ENCODE measurements at regions not wholly inside any gene's neighbourhood (a gene's known extent, or its start where the extent isn't known, plus 50 kb on each side); places are given as distances from the start of the nearest gene placed in this dataset.

GRCh38 chr2:103159018-103159417, 397.2 kb downstream of the TMEM182 start:
- DNase-seq: no peak
- intact Hi-C loops (cut with DNase I): no loop called here
- Histone ChIP-seq H3K4me1 (no peaks in the 10 kb centered on the region), H3K27ac (no peak overlapping the region), H3K9me3 (no peaks in the 10 kb centered on the region), H3K27me3 (ENCODE audit: low read depth) (no peaks in the 10 kb centered on the region), H3K36me3 (no peaks in the 10 kb centered on the region), H3K4me3 (no peak overlapping the region)
- no peak for TF ChIP-seq CTCF (IDR thresholded peaks at IDR 0.05)
- ATAC-seq: no peak

- ATAC-seq (no peak), DNase-seq (no peak)
- intact Hi-C loops (cut with DNase I): no loop called here
- no peak overlapping the region for H3K27ac ChIP-seq
- H3K9me3 ChIP-seq: no peaks in the 10 kb centered on the region
- TF ChIP-seq CTCF (IDR thresholded peaks at IDR 0.05): peak; percentile 57
- H3K4me1 ChIP-seq: no peaks in the 10 kb centered on the region
- H3K36me3 ChIP-seq: no peaks in the 10 kb centered on the region
- H3K27me3 ChIP-seq (ENCODE audit: low read depth): no peaks in the 10 kb centered on the region
- no peak overlapping the region for H3K4me3 ChIP-seq
Observed at GRCh38 chr2:103161456-103162289, 399.8 kb downstream of the TMEM182 start.

GRCh38 chr2:103164748-103165147, 402.9 kb downstream of the TMEM182 start:
- Histone ChIP-seq H3K36me3 (no peaks in the 10 kb centered on the region), H3K27me3 (ENCODE audit: low read depth) (no peaks in the 10 kb centered on the region), H3K4me3 (no peak overlapping the region), H3K27ac (no peak overlapping the region), H3K4me1 (no peaks in the 10 kb centered on the region), H3K9me3 (no peaks in the 10 kb centered on the region)
- TF ChIP-seq CTCF (IDR thresholded peaks at IDR 0.05): no peak
- no peak for DNase-seq
- intact Hi-C loops (cut with DNase I): no loop called here
- ATAC-seq: no peak

- Histone ChIP-seq H3K9me3 (no peaks in the 10 kb centered on the region), H3K27ac (no peak overlapping the region), H3K27me3 (ENCODE audit: low read depth) (no peaks in the 10 kb centered on the region), H3K4me1 (no peaks in the 10 kb centered on the region), H3K36me3 (no peaks in the 10 kb centered on the region), H3K4me3 (no peak overlapping the region)
- intact Hi-C loops (cut with DNase I): no loop called here
- ATAC-seq: no peak
- TF ChIP-seq CTCF (IDR thresholded peaks at IDR 0.05): no peak
- DNase-seq: no peak
Observed at GRCh38 chr2:103165836-103166235, 404.0 kb downstream of the TMEM182 start.

- H3K36me3 ChIP-seq: no peaks in the 10 kb centered on the region
- H3K9me3 ChIP-seq: no peaks in the 10 kb centered on the region
- no peak overlapping the region for H3K27ac ChIP-seq
- intact Hi-C loops (cut with DNase I): no loop called here
- no peak overlapping the region for H3K4me3 ChIP-seq
- no peak for TF ChIP-seq CTCF (IDR thresholded peaks at IDR 0.05)
- no peaks in the 10 kb centered on the region for H3K4me1 ChIP-seq
- H3K27me3 ChIP-seq (ENCODE audit: low read depth): no peaks in the 10 kb centered on the region
- DNase-seq (no peak), ATAC-seq (no peak)
Observed at GRCh38 chr2:103166456-103167324, 404.9 kb downstream of the TMEM182 start.

All from lower lobe of right lung (tissue), 2 donors.